GM04504 (cell line): ENCODE measurements at regions not wholly inside any gene's neighbourhood (a gene's known extent, or its start where the extent isn't known, plus 50 kb on each side); places are given as distances from the start of the nearest gene placed in this dataset.
"Not testable (repeated sequence)": the region's sequence is repeated elsewhere in the genome, so short reads cannot be mapped to it uniquely, and the experiment has no call there.

Experiments used
- DNase-seq: peaks from one replicate; pipeline ENCODE4 v3.0.0-alpha.2; 2012; ENCODE audit warnings: low read depth

GRCh38 chr2:111503844-111504570 is 380.0 kb downstream of the ANAPC1 start:
- DNase-seq: not testable (repeated sequence)

DNA sequence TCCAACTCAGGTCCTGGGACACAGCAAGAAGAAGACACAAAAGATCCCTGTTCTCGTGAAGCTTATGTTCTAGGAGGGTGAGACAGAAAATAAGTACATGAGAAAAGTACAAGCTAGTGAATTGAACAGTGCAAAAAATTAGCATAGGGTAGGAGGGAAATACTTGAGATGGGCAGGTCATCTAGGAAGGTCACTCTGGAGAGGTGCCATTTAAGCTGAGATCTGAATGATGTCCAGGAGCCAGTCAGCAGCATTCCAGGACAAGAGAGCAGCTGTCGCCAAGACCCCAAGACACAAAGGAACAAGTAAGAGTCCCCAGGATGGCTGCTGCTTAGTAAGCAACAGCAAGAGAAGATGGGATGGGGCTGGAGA is 379.4 kb downstream of the ANAPC1 start:
- not testable (repeated sequence) for DNase-seq

DNA sequence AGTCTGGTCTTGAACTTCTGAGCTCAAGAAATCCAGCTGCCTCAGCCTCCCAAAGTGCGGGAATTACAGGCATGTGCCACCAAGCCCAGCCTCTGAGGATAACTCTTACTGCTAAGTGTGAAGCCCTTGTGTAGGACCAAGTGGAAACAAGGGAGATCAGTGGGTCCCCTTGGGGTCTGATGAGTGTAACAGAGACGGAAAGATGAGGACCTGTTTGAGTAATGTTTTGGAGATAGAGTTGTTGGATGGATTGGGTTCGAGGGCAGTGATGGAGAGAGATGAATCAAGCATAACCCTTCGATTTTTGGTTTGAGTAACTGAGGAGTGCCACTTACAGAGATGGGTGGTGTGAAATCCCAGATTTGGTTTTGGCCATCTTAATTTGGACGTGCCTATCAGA is 378.7 kb downstream of the ANAPC1 start:
- DNase-seq: not testable (repeated sequence)

GRCh38 chr2:111506936-111507335 is 377.1 kb downstream of the ANAPC1 start:
- not testable (repeated sequence) for DNase-seq

- DNase-seq: not testable (repeated sequence)
These were observed 374.6 kb downstream of the ANAPC1 start for GRCh38 chr2:111509225-111509869.

DNA sequence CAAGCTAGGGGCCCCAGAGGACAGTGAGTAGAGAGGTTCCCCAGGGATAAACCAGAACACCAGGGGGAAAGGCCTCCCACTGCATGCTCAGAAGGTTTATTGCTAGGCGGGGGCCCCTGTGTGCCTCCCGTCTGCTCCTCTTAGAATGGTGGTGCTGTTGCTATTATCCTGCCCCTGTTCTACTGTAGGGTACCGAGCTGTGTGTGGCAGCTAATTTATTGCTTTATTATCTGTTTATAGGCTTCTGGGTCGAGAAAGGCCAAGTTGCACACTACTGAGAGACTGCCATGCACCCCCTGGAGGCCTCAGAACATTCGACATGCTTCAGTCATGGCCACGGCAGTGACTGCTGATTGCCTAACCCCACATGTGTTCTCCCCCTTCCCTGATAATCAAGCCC is 373.6 kb downstream of the ANAPC1 start:
- DNase-seq: not testable (repeated sequence)

GRCh38 chr2:111511062-111511461 is 372.9 kb downstream of the ANAPC1 start:
- not testable (repeated sequence) for DNase-seq

DNA sequence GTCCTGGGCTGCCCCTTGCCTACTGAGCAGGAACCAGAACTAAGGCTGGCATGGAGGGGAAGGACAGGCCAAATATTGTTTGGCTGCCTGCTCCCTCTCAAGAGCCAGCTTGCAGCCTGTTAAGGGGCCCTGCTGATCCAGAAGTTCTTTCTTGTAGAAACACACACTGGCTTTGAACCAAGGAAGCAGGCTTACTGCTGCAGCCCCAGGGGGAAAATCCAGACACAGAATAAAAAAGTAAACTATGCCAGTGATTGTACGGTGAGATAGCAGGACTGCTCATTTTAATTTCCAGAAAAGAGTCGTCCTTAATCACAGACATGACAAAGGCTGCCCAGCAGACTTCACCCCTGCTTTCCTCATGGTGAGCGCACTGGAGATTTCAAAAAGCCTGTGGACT is 371.6 kb downstream of the ANAPC1 start:
- DNase-seq: not testable (repeated sequence)

- not testable (repeated sequence) for DNase-seq
These were observed 369.9 kb downstream of the ANAPC1 start for GRCh38 chr2:111514138-111514537.

DNA sequence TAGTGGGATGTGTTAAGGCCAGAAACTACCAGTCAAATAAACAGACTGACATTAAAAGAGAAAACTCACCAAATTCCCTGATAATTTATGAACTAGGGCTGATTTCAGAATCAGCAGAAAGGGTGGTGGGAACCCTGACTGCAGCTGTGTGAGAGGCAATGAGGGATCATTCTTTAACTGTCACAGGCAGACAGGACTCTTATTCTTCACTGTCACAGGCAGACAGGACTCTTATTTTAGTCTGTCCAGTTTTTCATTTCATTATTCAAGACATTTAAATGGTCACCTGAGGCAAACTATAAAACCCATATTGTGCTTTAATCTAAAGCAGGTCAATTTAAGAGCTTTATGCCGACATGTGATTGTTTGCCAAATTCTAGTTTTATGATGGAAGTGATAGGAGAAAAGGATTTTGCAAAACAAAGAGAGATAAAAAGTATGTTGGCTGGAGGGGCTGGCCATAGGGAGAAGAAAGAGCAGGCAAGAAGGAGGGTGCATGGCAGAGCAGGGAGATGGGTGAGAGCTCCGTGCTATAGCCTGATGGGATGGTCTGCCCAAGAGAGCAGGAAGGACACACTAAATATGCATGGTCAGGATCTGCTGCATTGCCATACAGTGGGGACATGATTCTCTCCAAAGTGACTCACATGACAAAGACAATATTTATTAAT is 366.8 kb downstream of the ANAPC1 start:
- DNase-seq: not testable (repeated sequence)

DNA sequence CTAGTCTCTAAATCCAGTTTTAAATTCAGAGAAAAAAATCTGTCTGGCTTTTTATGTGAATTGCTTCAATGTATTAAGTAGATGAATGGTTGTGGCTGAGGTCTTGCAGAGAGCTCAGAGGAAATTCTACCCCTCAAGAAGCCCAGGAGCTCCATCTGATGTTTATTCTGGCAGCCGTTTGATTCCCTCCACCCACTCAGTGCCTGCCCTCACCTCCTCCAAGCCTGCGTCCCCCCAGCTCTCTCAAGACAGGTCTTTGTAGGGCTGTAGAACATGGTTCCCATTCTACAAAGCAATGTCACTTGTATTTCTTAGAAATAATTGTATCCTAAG is 366.3 kb downstream of the ANAPC1 start:
- DNase-seq: not testable (repeated sequence)

GRCh38 chr2:111519071-111519470 is 364.9 kb downstream of the ANAPC1 start:
- no peak for DNase-seq

DNA sequence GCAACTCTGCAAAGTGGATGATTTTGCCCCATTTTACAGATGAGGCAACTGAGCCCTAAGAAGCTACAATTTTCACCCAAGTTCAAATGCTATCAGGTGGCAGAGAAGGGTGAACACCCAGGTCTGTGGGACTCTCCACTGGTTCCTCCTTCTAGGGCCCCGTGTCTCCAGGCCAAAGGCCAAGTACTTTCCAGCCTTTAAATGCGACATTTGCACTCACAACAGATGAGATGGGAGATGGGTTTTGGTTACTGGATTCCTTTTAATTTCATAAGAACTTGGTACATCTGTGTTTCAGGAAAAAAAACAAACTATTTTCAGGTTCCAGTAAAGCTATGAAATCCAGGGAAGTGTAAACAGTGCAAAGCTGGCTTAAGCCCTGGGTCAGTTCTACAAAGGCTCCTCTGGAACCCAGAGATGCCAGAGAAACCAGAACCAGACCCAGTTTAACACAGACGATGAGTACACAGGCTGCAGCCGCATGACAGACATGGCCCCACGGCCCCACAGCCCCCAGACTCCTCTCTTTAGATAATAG is 361.7 kb downstream of the ANAPC1 start:
- DNase-seq: peak; percentile 21

DNA sequence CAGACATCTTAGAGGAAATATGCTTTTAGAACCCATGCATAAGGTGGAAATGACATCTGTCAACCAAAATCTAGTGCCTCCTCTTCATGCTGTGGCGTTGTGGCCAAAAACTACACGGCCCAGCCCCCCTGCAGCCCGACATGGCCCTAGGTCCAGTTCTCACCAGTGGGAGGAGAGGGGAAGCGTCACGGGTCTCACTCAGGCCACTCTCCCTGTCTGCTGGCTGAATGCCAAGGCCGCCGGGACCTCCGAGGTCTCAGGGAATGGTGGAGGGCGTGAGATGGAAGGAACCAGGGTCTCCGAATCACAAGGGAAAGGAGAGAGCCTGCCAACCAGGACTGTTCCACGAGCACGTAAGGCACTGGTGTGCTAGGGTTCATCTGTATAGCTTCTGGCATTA is 361.0 kb downstream of the ANAPC1 start:
- no peak for DNase-seq

GRCh38 chr2:111525026-111525425 is 359.0 kb downstream of the ANAPC1 start:
- not testable (repeated sequence) for DNase-seq

DNA sequence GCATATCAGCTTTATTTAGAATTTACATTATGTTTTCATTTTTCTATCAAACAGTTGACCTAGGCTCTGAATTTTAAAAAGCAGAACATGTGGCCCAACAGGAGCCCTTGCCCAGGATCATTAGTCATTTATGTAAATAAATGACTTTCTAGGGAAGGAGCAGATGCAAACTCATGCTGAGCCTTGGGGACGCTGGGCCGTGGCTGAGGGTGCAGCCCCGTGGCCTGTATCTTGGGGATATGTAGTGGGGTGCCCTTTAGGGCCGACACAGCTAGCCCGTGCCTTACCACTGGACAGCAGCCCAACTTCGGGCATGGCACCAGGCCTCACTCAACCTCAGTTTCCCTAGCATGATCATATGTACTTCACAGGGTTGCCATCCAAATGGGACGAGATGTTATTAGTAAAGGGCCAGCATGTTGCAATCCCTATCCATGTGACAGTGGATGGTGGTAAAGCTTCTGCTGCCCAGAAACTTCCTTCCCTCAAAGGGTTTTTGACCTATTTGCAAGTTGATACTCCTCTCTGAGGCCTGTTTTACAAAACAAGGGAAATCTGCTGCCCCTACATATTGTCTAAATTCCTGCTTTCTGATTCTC is 357.9 kb downstream of the ANAPC1 start:
- DNase-seq: not testable (repeated sequence)

DNA sequence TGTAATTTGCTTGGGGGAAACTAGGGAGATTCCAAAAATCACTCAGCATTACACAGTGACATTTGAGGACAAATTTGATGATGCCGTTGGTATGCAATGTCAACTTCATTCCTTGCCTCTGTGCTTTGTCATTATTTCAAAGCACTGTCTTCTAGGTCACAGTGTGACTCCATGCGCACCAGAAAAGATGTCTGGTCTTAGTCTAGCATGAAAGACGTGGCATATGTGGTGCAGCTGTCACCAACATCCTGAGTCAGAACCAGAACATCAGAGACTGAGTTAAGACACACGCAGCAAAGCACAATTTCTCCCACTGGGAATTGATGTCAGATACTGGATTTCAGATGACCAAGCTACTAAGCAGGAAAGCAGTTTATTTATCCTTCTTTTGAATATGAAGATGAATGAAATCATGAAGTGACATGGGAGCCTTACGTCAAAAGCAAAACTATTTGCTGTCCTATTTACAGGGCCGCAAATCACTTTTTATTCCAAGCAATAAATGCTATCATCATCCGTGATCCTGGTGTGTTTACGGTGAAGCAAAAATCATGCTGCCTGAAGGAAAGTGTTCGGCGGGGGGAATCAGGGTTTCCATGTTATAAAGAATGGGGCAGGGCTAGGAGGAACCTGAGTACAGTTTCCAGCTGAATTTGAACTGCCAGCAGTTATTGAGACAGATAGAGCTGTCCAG is 356.1 kb downstream of the ANAPC1 start:
- DNase-seq: not testable (repeated sequence)

DNA sequence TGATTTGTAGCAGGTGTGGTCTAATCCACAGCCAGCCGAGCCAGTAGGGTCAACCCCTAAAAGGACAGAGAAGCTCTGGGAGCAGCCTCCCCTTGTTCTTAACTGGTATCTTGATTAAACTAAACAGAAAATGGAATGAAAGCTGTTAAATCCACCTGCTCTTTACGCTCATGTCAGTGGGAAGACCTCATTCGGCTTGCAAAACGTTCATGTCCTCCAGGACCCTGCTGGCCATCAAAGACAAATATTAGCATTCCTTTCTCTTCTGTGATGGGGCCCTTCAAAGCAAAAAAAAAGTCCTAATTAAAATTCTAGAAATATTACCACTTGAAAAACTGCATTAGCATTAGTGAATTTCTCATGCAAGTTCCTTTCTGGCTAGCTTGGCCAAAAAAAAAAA is 355.0 kb downstream of the ANAPC1 start:
- not testable (repeated sequence) for DNase-seq

GRCh38 chr2:111530239-111530965 is 353.6 kb downstream of the ANAPC1 start:
- DNase-seq: not testable (repeated sequence)

DNA sequence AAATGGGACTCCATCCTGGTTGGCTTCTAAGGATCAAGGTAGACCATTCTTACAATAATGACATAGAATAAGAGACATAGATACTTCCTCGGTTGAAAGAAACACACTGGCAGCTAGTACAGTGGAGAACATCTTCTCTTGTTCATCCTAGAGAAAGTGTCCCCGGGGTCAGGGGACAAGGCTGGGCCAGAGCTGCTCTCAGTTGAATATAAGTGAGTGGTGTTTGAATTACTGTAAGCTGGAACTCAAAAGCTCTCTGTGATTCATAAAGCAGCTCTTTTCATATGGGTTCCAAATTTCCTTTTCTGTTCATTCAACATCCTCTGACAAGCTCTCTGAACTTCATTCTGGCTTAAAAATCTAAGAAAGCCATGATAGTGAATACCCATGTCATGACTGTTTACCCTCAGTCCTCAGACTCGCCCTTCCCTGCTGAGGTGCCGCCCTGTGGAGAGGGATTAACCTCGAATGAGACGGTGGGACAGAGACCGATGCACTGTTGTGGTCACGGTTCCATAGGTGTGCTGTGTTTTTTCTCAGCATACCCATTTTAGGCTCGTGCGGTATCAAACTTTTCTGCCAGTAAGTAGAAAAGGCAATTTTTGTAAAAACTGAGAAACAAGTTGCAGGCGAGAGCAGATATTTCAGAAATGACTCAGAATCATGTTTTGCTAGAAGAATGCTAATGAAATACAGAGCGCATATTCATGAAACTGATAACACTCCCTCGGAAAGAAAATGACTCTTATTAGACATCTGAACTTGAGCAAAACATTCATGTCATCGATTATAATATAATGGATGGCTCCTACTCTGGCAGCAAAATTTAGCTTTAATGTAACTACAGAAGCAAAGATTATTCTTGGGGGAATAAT is 351.1 kb downstream of the ANAPC1 start:
- not testable (repeated sequence) for DNase-seq
